HG02678 (cell line): ENCODE measurements at regions not wholly inside any gene's neighbourhood (a gene's known extent, or its start where the extent isn't known, plus 50 kb on each side); places are given as distances from the start of the nearest gene placed in this dataset.
"Not testable (repeated sequence)": the region's sequence is repeated elsewhere in the genome, so short reads cannot be mapped to it uniquely, and the experiment has no call there.

Source experiments
- ATAC-seq: cut with Tn5 transposase; IDR thresholded peaks from one replicate; pipeline ENCODE4 v1.9.1; 2021; ENCODE audit warnings: mild to moderate bottlenecking, moderate library complexity; ENCODE audit not compliant: unreplicated experiment

DNA sequence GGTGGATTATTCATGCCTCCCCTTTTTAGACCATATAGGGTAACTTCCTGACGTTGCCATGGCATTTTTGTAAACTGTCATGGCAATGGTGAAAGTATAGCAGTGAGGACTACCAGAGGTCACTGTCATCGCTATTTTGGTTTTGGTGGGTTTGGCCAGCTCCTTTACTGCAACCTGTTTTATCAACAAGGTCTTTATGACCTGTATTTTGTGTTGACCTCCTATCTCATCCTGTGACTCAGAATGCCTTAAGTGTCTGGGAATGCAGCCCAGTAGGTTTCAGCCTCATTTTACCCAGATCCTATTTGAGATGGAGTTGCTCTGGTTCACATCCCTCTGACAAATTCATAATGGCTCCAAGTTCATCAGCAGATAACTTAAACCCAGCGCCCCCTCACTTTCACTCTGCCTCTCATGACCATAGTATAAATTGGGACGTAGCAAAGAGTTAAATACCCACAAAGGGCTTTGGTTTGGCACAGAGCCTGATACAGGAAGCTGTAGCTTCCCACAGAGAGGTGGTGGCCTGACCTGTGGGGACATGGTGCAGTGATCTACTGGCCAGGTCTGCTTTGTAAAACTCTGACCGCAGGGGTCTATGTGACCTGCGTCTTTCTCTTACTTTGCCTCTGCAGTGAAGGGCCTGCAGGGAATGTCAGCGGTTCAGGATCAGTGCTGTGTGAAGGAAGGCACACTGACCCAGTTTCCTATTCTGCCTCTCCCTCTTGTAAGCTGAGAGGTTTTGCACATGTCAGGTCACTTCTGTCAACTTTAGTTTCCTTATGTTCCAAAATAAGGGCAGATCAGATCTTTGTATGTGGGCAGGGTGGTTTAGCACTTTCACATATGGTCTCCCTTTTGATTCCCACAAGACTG, 78.1 kb upstream of the ZNF644 start:
- ATAC-seq: no peak

DNA sequence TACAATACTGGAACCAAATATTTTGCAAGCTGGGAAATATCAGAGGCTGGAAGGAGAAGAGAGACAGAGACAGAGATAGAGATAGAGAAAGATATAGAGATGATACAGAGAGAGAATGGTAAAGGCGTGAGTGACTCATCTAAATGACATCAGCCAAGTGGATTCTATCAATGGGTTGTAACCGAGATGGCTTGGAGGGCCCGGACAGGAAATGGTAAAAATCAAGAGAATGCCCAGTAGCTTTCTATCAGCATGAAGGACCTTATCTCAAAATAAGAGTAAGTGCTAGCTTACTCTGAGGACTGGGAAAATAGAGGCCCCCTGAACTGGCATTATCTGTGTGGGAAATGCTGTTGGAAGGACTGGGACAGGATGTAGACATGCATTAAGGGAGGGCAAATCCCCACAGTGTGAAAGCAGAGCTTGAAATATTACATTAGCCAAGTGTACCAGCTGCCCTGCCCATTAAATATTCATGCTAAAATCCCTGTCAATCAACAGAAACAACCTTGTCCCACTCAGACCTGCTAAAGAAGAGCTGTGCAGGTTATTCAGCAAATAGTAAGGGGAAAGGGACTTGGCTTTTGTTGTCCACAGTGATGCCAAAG, 76.6 kb upstream of the ZNF644 start:
- ATAC-seq: no peak

DNA sequence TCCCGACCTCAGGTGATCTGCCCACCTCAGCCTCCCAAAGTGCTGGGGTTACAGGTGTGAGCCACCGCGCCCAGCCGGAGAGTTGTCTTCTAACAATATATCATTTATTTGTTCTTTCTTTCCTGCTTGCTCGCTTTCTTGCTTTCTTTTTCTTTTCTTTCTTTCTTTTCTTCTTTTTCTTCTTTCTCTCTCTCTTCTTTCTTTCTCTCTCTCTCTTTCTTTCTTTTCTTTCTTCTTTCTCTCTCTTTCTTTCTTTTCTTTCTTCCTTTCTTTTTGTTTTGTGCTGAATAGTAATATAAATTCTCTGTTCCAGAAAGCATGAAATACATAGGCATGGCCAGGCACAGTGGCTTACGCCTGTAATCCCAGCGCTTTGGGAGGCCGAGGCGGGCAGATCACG, 73.5 kb upstream of the ZNF644 start:
- not testable (repeated sequence) for ATAC-seq

DNA sequence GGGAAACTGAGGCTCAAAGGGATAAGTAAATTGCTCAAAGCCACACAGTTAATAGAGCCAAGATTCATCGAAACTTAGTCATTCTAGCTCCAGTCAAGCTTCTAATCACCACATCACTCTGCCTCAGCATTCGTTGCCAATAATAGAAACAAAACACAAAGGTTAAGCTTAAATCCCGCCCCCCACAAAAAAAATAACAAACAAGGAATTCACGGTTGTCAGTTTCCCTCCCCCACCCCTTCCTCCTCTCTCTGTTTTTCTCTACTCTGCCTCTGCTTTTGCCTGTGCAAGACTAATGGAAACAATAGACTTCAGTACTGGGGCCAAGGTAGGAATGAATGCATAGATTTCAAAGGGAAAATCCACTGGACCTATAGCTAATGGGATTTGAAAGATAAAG, 70.7 kb upstream of the ZNF644 start:
- no peak for ATAC-seq

DNA sequence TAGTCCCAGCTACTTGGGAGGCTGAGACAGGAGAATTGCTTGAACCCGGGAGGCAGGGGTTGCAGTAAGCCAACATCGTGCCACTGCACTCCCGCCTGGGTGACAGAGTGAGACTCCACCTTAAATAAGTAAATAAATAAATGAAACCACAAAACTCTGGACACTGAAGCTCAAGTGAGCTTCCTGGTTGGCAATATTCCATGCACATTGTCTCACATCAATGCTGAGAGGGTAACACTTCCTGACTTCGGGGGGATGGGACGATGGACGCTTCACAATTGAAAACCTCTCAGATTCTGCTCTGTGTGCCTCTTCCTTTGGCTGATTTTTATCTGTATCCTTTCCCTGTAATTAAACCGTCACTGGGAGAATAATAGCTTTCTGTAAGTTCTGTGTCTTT, 70.0 kb upstream of the ZNF644 start:
- ATAC-seq: no peak

DNA sequence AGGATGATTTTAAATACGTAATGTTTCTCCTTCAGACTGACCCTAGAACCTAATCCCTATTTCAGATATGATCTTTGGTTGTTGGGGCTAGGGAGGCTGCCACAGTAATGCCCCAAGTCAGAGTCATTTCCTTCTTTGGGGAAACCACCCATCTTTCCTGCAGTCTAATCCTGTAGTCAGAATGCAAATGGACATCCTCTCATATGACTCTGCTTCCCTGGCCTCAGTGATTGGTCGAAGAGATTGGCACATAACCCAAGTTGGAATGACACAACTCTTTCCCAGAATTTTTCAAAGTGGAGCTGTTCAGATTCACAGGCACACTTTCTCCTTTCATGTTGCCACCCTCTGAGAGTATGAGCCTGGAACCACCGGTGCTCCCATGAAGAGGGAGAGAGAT, 58.8 kb upstream of the ZNF644 start:
- ATAC-seq: no peak

DNA sequence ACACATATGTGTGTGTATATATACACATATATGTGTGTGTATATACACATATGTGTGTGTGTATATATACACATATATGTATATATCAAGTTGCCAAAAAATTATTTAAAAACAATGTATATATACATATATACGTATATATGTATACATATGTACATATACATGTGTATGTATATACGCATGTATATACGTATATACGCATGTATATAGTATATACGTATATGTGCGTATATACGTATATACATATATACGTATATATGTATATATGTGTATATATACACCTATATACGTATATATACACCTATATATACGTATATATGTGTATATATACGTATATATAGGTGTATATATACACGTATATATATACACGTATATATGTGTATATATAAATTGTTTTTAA, 57.0 kb upstream of the ZNF644 start:
- ATAC-seq: no peak

DNA sequence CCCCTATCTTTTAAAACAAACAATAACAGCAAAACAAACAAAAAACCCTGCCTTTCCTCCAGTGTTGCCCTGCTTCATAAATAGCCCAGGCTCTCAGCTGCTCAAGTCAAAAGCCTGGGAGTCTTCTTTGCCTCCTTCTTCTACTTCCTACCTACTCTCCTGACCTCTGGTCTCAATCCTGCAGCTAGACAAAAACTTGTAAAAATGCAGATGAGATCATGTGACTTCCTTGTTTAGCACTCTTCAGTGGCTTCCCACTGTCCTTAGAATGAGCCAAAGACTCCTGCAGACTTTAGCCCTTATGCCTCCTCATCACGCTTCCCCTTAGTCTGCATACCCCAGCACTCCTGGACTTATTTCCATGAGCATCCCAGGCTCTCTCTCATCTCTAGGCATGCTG, 55.0 kb upstream of the ZNF644 start:
- ATAC-seq: no peak

DNA sequence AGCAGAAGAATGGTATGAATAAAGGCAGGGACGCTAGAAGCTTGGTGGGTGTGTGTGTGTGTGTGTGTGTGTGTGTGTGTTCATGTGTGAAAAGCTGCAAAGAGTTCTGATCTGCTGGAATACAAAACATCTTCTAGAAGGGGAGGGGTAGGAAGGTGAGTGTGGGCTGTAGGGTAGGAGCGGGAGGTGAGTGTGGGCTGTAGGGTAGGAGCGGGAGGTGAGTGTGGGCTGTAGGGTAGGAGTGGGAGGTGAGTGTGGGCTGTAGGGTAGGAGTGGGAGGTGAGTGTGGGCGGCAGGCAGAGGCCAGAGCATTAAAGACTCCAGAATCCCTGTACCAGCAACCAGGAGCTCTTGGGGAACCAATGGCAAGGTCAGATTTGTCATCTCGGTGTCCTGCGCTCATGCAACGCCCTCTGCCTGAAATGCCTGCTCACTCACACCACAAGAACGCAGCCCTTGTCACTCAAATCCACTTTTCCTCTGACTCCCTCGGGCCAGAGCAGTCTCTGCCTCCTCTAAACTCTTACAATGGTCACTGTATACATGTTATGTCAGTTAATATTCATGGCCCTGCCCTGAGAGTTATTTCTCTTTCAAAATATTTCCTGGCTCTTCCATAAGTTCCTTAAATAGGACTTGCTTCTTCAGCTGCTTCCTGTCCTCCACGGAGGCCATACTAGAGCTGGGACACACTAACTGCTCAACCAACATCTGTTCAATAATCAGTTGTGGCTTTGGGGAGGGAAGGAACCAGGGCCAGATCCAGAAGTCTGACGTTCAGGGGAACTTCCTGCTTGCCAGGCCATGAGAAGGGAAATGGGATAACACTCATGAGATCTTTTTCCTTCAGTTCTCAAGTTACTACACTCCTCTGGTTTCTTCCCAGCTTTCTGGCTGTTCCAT, 53.6 kb upstream of the ZNF644 start:
- ATAC-seq: no peak

DNA sequence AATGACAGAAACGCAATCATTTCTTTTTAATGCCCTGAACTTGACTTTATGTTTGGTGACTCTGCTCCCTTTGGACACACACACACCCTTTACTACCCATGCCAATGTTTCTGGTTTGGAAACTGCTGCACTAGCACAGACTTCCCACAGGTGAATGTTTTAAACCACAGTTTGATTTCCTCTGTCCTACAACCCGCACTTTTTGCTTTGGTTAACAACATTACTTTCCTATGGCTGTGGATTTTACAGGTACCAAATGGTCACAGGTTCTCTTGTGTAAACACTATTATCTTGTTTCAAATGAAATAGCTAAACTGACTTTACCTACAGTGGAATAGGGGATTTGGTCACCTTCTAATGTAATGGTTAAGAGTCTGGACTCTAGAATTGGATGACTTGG, 51.5 kb upstream of the ZNF644 start:
- ATAC-seq: no peak

DNA sequence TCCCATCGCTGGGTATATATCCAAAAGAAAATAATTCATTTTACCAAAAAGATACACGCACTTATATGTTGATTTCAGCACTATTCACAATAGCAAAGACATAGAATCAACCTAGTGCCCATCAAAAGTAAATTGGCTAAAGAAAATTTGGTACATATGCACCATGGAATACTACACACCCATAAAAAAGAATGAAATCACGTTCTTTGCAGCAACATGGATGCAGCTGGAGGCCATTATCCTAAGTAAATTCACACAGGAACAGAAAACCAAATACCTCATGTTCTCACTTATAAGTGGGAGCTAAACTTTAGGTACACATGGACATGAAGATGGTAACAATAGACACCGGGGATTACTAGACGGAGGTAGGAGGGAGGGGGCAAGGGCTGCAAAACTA, 50.0 kb upstream of the ZNF644 start:
- no peak for ATAC-seq
